Activated CD4-positive, alpha-beta T cell treated with anti-CD3 and anti-CD28 coated beads for 4 hours (primary cell): ENCODE measurements at regions not wholly inside any gene's neighbourhood (a gene's known extent, or its start where the extent isn't known, plus 50 kb on each side); places are given as distances from the start of the nearest gene placed in this dataset.

Experiments
- DNase-seq, 2 donors: peaks; one replicate each; pipeline ENCODE4 v3.0.0-alpha.2; 2020

DNA sequence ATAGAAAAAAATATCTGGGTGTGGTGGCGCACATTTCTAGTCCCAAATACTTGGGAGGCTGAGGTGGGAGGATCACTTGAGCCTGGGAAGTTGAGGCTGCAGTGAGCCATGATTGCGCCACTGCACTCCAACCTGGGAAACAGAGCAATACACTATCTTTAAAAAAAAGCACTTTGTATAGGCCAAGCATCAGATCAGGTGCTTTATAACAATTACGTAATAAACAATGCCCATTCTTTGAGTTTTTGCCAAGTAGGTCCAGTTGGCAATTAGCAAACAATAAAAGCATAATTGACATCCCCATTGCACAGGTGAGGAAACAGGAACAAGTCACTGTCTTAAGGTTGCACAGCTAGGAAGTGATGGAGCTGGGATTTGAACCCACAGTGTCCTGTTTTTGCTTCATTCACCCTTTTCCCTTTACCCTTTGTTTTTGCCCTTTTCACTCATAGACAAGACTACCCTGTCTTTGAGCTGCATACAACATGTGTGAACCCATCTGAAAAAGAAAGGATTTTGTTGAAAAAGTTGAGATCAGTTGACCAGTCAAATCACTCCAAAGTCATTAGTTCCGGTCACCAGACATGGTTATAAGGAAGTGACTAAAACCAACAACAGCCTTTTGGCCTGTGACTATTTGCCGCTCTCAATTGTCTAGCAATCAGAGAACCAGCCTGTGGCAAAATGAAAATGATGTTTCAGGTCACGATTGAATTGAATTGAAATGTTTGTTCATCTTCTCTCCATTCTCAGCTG is 303.6 kb downstream of the TFAP2C start:
- DNase-seq, result no peak

DNA sequence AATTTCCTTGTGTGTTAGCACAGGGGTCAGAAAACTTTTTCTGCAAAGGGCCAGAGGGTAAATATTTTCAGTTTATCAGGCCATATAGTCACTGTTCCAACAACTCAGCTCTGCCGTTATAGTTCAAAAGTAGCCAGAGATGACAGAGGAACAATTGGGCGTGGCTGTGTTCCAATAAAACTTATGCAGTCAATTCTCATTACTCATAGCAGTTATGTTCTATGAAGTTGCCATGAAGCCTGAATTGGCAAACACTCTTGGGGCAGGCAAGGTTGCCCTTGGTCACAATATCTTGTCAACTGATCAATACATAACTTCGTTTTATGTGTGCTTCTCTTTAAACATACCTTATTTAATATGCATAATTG is 304.2 kb downstream of the TFAP2C start:
- no peak for DNase-seq

DNA sequence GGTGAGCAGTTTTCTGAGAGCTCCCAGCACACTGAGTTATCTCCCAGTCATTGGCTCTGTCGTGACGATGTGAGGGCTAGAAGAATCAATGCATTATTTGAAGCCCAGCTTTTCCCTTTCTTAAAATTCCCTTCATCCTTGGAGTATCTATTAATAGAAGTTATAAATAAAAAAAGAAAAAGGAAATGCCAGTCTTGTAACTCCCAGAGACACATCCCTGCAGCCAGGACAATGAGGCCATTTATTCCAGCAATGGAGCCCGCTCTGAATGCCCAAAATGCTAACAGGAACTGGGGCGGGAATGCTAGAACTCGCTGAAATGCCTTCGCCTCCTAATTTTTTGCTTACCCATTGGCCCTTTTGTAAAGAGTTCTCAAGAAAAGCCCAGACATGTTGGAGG is 305.8 kb downstream of the TFAP2C start:
- no peak for DNase-seq

DNA sequence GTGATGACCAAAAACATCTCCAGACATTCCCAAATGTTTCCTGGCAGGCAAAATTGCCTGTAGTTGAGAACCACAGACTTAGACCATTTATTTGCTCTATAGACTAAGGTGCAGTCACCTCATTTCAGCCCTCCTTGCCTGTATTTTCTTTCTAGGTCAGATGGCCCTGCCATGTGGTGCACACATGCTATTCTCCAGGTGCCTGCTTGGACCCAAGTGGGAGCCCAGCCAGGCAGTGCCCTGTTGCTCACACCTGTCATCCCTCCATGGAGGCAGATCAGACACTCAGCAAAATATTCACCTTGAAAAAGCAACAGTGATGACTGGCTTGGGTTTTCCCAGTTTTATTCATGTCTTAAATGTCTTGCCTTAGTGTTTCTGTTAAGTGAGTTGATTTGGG is 311.4 kb downstream of the TFAP2C start:
- DNase-seq, result no peak

DNA sequence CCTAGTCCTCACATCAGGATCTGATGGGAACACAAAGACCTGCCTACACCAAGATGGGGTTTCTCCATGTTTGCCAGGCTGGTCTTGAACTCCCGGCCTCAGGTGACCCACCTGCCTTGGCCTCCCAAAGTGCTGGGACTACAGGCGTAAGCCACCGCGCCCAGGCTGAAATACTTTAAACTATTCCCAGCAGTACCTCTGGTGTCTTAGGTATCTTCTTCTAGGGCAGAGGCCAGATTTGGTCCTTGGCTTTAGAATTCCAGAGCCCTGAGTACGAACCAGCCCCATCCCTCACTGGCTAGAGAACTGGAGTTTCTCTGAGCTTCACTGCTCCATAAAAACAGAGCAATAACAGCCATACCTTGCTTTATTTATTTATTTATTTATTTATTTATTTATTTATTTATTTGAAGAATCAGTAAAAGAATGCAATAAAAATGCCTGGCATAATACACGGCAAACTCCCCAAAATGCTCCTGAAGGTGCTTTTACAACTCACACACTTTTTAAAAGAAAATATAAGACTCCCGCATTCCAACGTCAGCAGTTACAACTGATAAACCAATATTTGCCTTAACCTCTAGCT is 312.1 kb downstream of the TFAP2C start:
- DNase-seq, result no peak

DNA sequence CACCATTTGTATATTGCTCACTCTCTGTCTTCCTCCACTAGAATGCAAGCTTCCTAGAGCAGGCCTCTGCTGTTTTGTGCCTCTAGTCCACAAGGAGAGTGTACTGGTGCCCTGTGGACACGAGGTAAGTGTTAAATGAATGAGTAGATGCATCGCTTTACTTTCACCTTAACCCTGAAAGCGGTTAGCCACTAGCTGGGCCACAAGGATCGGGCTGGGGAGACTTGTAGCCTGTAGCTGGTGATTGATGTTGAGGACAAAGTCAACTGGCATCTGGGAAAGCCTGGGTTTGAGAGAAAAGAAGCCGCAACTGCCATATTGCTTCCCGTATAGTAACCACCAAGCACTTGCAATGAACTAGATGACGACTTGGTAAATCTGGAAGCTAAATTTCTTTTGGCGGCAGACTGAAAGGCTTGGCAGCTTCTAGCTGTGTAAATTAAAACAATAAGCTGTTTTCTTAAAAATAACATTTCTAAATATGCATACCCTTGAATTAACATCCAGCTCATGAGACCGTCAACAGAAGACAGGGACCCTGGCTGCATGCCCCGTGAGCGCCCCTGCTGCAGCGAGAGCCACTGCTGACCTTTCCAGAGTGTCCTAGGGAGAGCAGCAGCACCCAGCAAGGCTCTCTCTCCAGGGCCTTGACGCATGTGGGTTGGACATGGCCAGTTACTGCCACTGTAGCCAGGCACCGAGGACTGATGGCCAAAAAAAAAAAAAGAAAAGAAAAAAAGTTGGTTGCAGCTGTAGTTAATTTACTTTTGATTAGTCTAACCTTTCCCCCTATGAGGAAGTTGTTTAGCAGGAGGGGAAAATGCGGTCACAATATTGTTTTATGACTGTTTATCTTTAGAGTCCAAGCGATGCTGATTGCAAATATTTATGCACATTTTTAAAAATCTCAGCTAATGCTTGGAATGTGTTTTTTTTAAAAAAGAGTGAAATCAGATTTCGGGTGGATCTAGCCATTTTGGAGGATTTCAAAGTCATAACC is 315.1 kb downstream of the TFAP2C start:
- no peak for DNase-seq

DNA sequence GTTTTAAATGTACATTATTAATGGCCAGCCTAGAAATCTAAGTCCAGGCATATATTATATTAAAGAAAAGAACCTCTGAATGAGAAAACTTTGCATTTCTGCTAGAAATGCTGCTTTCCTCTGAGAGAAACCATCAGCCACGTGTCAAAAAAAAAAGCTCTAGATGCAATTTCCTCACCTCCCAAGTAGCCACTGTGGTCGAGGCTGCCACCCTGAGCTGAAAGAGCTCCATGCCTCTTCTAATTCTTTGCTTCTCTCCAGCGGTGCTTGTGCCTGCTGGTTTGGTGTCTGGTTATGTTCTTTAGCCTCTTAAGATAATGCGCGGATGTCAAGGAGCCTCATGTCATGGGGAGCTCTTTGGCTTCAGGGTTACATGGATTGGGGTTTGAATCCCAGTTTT is 316.0 kb downstream of the TFAP2C start:
- DNase-seq, result no peak

DNA sequence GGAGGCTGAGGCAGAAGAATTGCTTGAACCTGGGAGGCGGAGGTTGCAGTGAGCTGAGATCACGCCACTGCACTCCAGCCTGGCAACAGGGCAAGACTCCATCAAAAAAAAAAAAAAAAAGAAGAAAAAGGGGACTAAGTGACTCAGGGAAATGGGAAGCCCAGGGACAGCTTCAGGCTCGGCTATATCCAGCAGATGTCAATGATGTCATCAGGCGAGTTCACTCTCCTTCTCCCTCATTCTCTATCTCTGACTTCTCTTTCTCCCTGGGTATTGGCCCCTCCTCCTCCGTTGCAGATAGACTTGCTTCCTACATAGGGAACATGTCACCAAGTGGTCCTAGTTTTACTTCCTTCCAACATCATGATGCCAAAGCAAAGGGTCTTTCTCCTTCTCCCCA is 316.8 kb downstream of the TFAP2C start:
- DNase-seq, result no peak

DNA sequence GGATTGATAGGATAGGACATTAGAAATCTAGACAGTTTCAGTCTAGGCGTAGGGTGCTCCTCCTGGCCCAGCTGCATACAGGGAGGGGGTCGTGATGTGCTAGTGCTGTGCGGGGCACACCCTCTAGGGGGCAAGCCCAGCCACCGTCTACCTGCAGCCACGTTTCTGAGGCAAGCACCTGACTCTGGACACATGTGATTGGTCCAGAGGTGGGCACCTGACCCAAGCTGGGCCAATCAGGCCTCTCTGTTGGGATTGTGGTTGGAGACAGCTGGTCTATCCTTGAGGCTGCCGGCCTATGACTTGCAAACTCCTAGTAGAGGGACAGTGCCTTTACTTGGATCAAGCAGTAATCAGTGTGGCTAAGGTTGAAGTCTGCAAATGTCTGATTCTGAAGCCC is 317.1 kb downstream of the BMP7 start:
- DNase-seq, result no peak

DNA sequence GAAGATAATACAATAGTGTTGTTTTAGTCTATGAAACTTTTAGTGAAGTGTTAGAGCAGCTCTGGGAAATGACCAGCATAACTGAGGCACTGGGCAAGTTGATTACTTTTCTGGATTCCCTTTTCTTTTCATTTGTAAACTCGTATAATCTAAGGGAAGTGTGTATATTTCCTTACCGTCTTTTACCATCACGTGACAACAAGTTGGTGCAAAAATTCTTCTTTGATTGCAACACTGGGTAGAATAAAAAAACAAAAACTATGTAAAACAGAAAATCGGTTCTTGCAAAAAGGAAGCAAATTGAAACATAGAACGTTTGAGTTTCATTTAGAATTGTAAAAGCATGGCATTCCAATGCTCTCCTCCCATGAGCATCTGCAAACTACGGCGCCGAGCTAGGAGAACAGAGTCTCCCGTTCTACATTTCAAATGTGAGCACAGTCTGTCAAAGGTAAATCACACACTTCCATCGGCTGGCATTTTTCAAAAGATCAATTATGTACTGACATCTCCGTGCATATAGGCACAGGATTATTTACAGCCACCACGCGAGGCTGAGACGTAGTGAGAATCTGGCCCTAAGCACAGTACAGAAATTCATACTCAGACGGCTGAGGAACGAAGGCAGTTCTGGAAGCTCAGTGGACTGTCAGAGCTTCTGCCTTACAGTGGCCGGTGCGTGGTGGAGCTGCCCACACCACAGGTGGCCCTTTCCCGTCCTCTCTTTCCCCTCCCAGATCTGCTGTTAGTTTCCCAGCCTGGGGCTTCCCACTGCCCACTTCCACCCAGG is 314.0 kb downstream of the BMP7 start:
- DNase-seq, result no peak

DNA sequence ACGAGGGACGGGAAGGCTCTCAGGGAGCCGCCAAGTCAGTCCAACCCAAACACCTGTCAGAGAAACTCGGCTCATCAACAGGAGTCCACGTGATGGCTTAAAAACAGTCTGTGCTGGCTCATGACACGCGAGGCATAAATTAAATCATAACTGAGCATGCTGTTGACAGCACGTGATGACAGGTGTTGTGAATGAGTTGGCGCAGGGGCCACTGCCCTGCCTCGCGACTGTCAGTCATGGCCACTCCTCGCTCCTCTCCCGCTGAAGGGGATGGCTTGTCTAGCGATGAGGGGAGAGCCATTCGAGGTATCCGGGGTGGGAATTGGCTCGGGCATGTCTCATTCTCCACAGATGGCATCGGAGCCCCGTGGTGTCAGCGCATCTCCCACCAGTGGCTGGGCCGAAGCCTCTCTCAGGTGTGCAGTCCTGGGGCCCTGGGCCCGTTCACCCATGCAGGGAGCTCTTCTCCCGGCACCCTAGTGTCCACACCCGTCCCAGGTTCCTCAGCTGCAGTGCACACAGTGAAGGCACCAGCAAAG is 313.3 kb downstream of the BMP7 start:
- no peak for DNase-seq

DNA sequence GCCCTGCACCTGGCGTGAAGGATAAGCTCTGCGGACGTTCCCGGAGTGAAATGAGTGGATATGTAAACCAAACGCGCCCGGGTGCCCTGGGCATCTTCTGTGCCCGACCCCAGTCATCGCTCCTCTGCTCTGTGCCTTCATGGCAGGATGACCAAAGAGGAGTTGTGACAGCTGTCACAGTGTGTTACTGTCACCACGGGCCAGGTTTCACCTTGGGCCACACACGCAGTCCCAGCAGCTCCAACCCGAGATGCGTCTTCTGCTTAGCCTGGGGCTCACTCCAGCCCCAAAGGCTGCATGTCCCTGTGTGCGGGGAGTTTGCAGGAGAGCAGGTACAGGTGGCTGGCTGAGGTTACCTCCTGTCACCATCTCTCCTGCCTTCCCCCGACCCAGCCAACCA is 311.6 kb downstream of the BMP7 start:
- no peak for DNase-seq

DNA sequence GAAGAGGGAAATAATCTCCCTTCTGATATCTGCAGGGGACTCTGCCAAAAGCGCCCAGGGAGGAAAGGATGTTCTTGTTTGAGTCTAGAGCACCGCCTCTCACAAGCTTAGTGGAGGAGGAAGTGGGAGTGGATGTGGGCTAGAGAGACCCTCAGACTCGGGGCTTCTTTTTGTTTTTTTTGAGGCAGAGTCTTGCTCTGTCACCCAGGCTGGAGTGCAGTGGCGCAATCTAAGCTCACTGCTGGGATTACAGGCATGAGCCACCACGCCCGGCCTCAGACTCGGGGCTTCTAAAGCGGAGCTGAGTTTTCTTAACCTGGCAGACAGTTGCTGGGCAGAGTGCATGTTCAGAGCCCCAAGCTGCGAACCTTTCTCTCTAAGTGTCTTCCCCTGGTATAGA is 310.8 kb downstream of the BMP7 start:
- DNase-seq, result no peak

DNA sequence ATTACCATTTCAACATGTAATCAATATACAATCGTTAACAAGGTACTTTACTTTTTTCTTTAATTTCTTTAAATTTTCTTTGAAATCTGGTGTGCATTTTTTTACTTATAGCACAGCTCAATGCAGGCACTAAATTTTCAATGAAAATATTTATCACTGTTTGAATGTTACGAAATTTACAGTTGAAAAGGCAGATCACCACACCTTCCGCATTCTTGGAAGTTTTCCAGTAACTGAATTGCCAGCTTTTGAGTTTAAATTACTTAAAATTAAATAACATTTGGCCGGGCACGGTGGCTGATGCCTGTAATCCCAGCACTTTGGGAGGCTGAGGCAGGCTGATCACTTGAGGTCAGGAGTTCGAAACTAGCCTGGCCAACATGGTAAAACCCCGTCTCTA is 309.9 kb downstream of the BMP7 start:
- DNase-seq, result no peak

DNA sequence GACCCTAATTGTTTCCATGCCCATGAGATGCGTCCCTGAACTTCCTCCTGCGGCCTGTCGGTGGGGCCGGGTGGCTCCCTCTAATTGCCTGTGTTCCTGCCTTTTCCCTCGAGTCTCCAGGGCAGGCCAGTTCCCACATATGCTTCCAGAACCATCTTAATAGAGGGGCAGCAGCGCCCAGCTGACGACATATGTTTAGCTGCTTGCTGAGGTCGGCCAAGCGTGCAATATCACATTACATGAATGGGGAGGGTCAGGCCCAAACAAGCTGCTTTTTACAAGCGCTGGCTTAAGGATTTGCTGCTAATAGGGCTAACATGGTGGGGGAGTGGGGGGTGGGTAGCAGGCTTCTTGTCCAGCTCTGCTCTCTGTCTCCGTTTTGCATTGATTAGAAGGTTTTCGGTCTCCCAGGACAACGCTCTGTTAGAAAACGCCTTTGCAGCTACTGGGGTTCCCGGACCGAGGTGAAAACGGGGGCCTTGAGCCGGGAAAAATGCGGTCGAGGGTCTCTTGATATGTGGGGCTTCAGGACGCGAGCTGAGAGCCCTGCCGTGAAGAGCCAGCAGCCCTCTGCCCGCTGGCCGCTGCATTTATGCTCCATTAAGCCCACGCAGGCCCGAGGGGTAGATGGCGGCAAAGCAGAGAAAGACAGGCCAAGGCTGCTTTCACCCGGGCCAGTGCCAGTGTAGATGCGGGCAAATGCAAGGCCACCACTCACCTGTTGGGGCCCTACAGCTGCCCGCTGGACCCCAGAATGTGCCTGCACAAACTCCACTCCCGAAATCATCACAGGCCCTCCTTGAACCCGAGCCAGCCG is 308.5 kb downstream of the BMP7 start:
- DNase-seq, result no peak

DNA sequence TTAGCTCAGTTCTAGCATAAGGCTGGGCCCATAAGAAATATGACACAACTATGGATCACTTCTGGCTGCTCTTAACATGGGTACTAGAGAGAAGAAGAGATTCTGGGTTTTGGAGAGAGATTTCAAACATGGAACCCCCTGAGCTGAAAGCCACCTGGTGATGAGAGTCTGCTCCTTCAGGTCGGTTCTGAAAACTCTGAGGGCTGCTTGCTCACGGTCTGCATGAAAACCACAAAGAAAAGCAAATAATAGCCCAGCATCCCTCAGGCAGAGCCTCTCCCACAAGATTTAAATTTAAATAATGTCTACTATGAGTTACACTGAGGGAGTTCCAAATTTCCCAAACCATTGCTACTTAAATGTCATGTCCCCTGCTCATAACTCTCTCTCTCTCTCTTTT is 301.5 kb downstream of the BMP7 start:
- DNase-seq, result no peak

DNA sequence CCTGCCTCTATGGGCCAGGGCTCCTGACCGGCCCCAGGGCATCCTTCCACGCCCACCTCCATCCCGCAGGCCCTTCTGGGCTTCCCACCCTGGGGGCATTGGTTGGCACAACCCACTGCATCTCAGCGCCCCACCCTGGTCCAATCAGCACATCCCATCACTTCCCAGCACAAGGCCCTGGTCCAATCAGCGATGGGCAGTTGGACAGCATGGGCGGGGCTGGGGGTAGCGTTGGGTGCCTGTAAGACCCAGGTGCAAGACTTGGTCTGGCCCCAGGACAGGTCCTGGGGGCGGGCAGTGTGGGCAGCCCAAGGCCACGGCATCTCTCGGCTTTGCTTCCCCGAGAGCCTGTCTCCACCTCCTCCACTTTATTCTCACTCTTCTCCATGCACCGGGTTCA is 298.5 kb downstream of the BMP7 start:
- no peak for DNase-seq

DNA sequence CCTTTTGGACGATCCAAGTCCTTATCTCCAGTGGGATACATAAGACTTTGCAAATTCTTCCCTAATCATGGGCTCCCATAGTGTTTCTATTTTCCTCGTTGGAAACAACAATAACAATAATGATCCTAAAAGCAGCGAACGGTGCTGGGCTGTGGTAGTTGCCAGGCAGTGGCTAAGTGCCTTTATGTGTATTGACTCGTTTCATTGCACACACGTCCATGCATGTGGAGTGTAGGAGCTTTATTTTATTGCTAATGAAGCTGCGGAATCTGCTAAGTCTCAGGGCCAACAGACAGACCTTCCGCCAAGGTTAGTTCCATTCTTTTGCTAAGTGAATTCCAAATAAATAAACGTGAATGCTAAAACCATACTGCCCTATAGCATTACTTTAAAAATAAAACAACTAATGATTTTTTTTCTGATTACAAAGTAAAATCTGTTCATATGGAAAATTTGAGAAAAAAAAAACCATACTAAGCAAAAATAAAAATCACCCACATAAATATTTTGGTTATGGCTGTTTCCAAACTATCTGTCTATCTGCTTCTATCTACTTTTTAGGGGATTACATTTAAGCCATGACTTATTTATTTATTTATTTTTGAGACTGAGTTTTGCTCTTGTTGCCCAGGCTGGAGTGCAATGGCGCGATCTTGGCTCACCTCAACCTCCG is 297.9 kb downstream of the BMP7 start:
- DNase-seq, result no peak

DNA sequence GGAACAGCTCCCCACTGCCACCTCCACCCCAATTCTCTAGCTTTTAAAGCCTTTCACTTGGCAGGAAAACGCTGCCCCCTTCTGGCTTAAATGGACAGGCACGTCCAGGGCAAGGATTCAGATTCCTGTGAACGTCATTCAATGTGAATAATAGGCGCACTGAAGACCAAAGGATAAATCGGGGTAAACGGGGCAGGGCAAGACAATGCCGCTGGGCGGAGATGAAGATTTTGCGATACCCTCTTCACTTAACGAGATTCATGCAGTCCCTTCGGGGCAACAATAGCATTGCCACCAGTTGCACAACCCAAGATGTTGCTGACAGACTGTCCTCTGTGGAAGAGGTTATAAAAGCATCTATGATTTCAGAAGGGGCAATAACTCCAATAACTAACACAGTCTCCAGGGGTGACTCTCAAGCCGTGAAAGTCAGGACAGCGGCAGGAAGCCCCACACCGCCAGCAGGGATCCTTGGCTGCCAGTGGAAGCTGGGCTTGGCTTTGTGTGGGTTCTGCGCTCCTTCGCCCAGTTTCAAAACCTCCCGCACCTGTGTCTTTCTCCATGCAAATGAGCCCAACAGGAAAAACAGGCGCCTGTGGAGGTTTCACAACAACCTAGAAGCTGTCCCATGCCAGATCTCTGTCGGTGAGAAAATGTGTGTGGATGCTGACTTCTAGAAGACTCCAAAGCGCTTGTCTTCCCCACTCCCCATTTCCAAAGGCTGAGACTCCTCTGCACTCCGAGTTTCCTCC is 291.8 kb downstream of the BMP7 start:
- no peak for DNase-seq

DNA sequence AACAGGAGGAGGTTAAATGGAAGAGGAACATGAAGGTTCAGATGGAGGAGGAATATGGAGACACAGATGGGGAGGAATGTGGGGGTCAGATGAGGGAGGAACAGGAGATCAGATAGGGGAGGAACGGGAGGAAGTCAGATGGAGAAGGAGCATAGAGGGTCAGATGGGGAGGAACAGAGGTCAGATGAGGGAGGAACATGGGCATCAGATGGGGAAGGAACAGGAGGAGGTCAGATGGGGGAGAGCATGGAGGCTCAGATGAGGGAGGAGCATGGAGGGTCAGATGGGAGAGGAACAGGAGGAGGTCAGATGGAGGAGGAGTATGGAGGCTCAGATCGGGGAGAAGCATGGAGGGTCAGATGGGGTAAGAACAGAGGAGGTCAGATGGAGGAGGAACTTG is 290.6 kb downstream of the BMP7 start:
- no peak for DNase-seq

DNA sequence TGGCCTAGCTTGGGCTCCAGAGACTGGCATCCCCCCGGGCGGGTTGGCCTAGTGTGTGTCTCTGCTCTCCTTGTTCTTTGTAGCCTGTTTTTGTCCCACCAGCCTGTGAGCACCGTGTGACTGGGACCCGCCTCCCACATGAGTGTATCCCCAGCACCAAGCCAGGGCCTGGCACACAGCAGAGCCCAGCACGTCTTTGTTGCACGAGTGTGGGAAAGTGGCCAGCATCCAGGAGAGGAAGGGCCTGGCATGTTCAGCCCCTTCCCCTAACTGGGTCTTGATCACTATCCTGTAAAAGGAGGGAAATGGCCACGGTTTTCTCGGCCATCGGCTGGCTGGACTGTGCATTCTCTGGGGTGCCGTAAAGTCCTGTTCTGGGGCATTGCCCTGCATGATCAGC is 290.1 kb downstream of the BMP7 start:
- no peak for DNase-seq
